Omental fat pad (tissue), 3 donors: ENCODE measurements at regions not wholly inside any gene's neighbourhood (a gene's known extent, or its start where the extent isn't known, plus 50 kb on each side); places are given as distances from the start of the nearest gene placed in this dataset.
A peak's percentile ranks its signal among the peaks of the same experiment; 100 is the strongest.

Source experiments
- ATAC-seq: fragments of 150-250 bp; one replicate; pipeline ENCODE4 v1.9.1; 2016; ENCODE audit warnings: mild to moderate bottlenecking, moderate library complexity; ENCODE audit not compliant: low FRiP score
- DNase-seq: peaks from one replicate; pipeline ENCODE4 v3.0.0-alpha.2; 2019; ENCODE audit warnings: low spot score
- TF ChIP-seq, protein P1 (sequence below), 3 donors: fragments of 450-650 bp; IDR thresholded peaks; one replicate each; pipeline ENCODE4 v1.5.1; 2016 to 2017; ENCODE audit warnings: antibody characterized with exemption in 3 of 3, mild to moderate bottlenecking in 3 of 3, moderate library complexity in 2 of 3

GRCh38 chr5:158123595-158123994 lies 264.6 kb upstream of the CLINT1 start:
- ATAC-seq (no peak), DNase-seq (no peak)
- TF ChIP-seq, protein P1, sequence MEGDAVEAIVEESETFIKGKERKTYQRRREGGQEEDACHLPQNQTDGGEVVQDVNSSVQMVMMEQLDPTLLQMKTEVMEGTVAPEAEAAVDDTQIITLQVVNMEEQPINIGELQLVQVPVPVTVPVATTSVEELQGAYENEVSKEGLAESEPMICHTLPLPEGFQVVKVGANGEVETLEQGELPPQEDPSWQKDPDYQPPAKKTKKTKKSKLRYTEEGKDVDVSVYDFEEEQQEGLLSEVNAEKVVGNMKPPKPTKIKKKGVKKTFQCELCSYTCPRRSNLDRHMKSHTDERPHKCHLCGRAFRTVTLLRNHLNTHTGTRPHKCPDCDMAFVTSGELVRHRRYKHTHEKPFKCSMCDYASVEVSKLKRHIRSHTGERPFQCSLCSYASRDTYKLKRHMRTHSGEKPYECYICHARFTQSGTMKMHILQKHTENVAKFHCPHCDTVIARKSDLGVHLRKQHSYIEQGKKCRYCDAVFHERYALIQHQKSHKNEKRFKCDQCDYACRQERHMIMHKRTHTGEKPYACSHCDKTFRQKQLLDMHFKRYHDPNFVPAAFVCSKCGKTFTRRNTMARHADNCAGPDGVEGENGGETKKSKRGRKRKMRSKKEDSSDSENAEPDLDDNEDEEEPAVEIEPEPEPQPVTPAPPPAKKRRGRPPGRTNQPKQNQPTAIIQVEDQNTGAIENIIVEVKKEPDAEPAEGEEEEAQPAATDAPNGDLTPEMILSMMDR (IDR thresholded peaks at IDR 0.05): no peak

GRCh38 chr5:158121678-158122077 lies 262.7 kb upstream of the CLINT1 start:
- TF ChIP-seq, protein P1 (IDR thresholded peaks at IDR 0.05): no peak
- DNase-seq: no peak
- ATAC-seq: no peak

GRCh38 chr5:158120760-158121159 lies 261.8 kb upstream of the CLINT1 start:
- DNase-seq (no peak), ATAC-seq (peak; percentile 60)
- TF ChIP-seq, protein P1 (IDR thresholded peaks at IDR 0.05): no peak

DNA sequence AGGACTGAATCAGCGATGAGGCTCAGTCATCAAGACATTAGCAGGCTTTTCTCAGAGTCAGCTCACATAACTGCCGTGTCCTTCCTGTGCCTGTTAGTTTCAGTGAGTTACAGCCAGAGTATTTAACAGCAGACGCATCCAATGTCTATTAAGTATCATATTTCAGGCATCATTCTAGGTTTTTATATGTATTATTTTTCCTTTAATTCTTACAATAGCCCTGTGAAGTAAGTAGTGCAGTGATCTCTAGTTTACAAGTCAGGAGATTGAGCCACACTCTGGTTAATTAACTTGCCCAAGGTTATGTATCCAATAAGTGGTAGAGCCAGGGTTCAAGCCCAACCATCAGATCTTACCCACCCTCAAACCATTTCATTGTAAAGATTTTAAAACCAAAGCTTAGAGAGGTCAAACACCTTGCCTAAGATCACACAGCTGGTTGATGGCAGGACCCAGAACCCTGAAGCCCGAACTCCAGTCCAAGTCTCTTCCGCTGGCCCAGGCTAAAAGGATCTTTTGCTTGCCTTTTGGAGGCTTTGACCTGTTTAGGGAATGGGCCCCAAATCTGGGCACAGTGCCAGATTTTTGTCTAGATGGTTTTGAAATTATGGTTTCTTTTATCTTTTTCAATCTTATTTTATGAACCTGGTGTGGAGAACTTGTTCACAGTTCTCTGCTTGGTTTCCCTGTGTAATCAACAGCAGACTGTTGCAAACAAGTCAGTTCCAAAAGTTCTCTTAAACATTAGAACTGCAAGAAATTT lies 261.2 kb upstream of the CLINT1 start:
- DNase-seq (no peak), ATAC-seq (peak; percentile 95)
- TF ChIP-seq, protein P1 (IDR thresholded peaks at IDR 0.05): no peak

- DNase-seq (no peak), ATAC-seq (no peak)
- TF ChIP-seq, protein P1 (IDR thresholded peaks at IDR 0.05): no peak
Measured at GRCh38 chr5:158117467-158118160, 258.7 kb upstream of the CLINT1 start.

GRCh38 chr5:158116965-158117364 lies 258.0 kb upstream of the CLINT1 start:
- no peak for ATAC-seq
- TF ChIP-seq, protein P1 (IDR thresholded peaks at IDR 0.05): no peak

GRCh38 chr5:158115468-158115867 lies 256.5 kb upstream of the CLINT1 start:
- ATAC-seq: no peak
- TF ChIP-seq, protein P1 (IDR thresholded peaks at IDR 0.05): no peak
- DNase-seq: no peak

More at GRCh38 chr5:158116965-158117364, 258.0 kb upstream of the CLINT1 start:
- DNase-seq: no peak
